K562 (cell line): ENCODE measurements at regions not wholly inside any gene's neighbourhood (a gene's known extent, or its start where the extent isn't known, plus 50 kb on each side); places are given as distances from the start of the nearest gene placed in this dataset.

ENCODE experiments used
- ATAC-seq: fragments of 200-7000 bp; cut with Tn5 transposase; 3 replicates; pipeline ENCODE4 v1.9.1; 2020; ENCODE audit warnings: moderate library complexity
- BruUV-seq: library from RNA; stranded (reverse); fragments of 400-500 nt; replicated peaks from 2 replicates; lab custom pipeline; 2021; lab: Mats Ljungman, UMichigan
- CTCF ChIA-PET: fragments of 300-600 bp; formaldehyde crosslinking; extraction: SDS; loops from one replicate; lab custom pipeline; 2021; ENCODE audit warnings: low intra/inter-chr PET ratio; lab: Yijun Ruan, JAX
- POLR2A ChIA-PET: fragments of 300-600, 350-650 bp; sonication (Branson Sonifier 250); formaldehyde crosslinking; extraction: SDS; loops from one replicate; lab custom pipeline; 2021; ENCODE audit warnings: antibody characterized with exemption, inconsistent platforms; lab: Yijun Ruan, JAX
- DNase-seq, 4 experiments: peaks; one replicate each; pipeline versions ENCODE4 v3.0.0 to v3.0.0-alpha.2; 2011 to 2018; ENCODE audit warnings: low spot score in 3 of 4, mixed read lengths in 3 of 4; ENCODE audit errors: extremely low read depth in 1 of 4
- FAIRE-seq: peaks from 2 replicates; lab custom pipeline; 2011; peaks lifted over from hg19 to GRCh38; lab: Jason Lieb, UNC
- H2AFZ ChIP-seq: 2 replicates; pipeline ENCODE4 v1.6.0; 2011; ENCODE audit warnings: low read depth, low read length, control low read depth, inconsistent platforms
- H3K27ac ChIP-seq: fragments of 200-600 bp; 3 replicates; pipeline ENCODE4 v1.8.0; 2011; ENCODE audit warnings: low read depth, mild to moderate bottlenecking, control low read depth, inconsistent platforms, low read length, moderate library complexity, mixed read lengths; ENCODE audit errors: extremely low read depth
- H3K27me3 ChIP-seq, 2 experiments: fragments of 300-600 bp in 1 of 2; 2 replicates in 1 of 2; 3 replicates in 1 of 2; pipeline versions ENCODE4 v1.6.0 to v1.8.0; 2011; ENCODE audit warnings: inconsistent platforms in 2 of 2, low read length in 2 of 2, mild to moderate bottlenecking in 1 of 2, mixed read lengths in 1 of 2, moderate library complexity in 1 of 2; ENCODE audit not compliant: control insufficient read depth in 2 of 2, insufficient read depth in 2 of 2
- H3K36me3 ChIP-seq: fragments of 300-600 bp; 3 replicates; pipeline ENCODE4 v1.8.0; 2011; ENCODE audit warnings: mild to moderate bottlenecking, low read length, inconsistent platforms; ENCODE audit not compliant: control insufficient read depth, insufficient read depth
- H3K4me1 ChIP-seq, 2 experiments: fragments of 200-600 bp in 1 of 2; replicated peaks in 1 of 2; 2 replicates in 1 of 2; 3 replicates in 1 of 2; pipeline versions ENCODE4 v1.5.1 to v1.8.0; 2011; ENCODE audit warnings: inconsistent platforms in 2 of 2, low read length in 2 of 2, mild to moderate bottlenecking in 1 of 2, mixed read lengths in 1 of 2, moderate library complexity in 1 of 2; ENCODE audit not compliant: control insufficient read depth in 2 of 2, insufficient read depth in 2 of 2
- H3K4me2 ChIP-seq: 2 replicates; pipeline ENCODE4 v1.6.1; 2011; ENCODE audit warnings: low read length, control low read depth, inconsistent platforms, mixed read lengths; ENCODE audit not compliant: insufficient read depth
- H3K4me3 ChIP-seq: fragments of 200-600 bp; sonication (generic), shearing (Covaris generic); 2 replicates; pipeline ENCODE4 v1.5.1; 2016; ENCODE audit warnings: control low read depth, inconsistent platforms
- H3K79me2 ChIP-seq: fragments of 200-600 bp; 3 replicates; pipeline ENCODE4 v1.8.0; 2011; ENCODE audit warnings: low read length, inconsistent platforms; ENCODE audit not compliant: control insufficient read depth, insufficient read depth
- H3K9ac ChIP-seq, 2 experiments: 2 replicates each; pipeline versions ENCODE4 v1.6.0 to v1.6.1; 2011; ENCODE audit warnings: low read depth in 2 of 2, low read length in 2 of 2, control low read depth in 1 of 2, inconsistent platforms in 1 of 2, mild to moderate bottlenecking in 1 of 2, mixed read lengths in 1 of 2; ENCODE audit not compliant: insufficient read depth in 1 of 2
- H3K9me1 ChIP-seq: one replicate; pipeline ENCODE4 v1.6.0; 2011; ENCODE audit warnings: inconsistent platforms, mild to moderate bottlenecking, low read length, moderate library complexity; ENCODE audit not compliant: control insufficient read depth, insufficient read depth
- H3K9me3 ChIP-seq: replicated peaks from 2 replicates; pipeline ENCODE4 v1.5.1; 2011; ENCODE audit warnings: low read depth, low read length, inconsistent platforms; ENCODE audit not compliant: control insufficient read depth, insufficient read depth
- H4K20me1 ChIP-seq: replicated peaks from 2 replicates; pipeline ENCODE4 v1.6.1; 2011; ENCODE audit warnings: low read length, inconsistent platforms, mixed read lengths; ENCODE audit not compliant: control insufficient read depth, insufficient read depth
- BCOR ChIP-seq: fragments of 450-650 bp; IDR thresholded peaks from 2 replicates; pipeline ENCODE4 v1.6.1; 2016
- CTBP1 ChIP-seq: fragments of 450-650 bp; IDR thresholded peaks from 2 replicates; pipeline ENCODE4 v1.6.1; 2016; ENCODE audit warnings: borderline replicate concordance
- HEY1 ChIP-seq: fragments of 250-450 bp; sonication (Bioruptor Pico); IDR thresholded peaks from 2 replicates; pipeline ENCODE4 v1.5.0; 2020; ENCODE audit warnings: mild to moderate bottlenecking, moderate library complexity, borderline replicate concordance
- KHSRP ChIP-seq: fragments of 450-650 bp; IDR thresholded peaks from 2 replicates; pipeline ENCODE4 v1.6.1; 2017
- LARP7 ChIP-seq: fragments of 450-650 bp; IDR thresholded peaks from 2 replicates; pipeline ENCODE4 v1.6.1; 2016
- SMARCE1 ChIP-seq: fragments of 450-650 bp; IDR thresholded peaks from 2 replicates; pipeline ENCODE4 v1.7.1; 2016; ENCODE audit warnings: mild to moderate bottlenecking
- TOE1 ChIP-seq, 2 experiments: fragments of 450-650 bp in 1 of 2; sonication (generic) in 1 of 2; formaldehyde crosslinking in 1 of 2; IDR thresholded peaks; 2 replicates each; pipeline versions ENCODE4 v1.7.1 to v1.8.0; 2016 to 2022; ENCODE audit warnings: borderline replicate concordance in 2 of 2, mild to moderate bottlenecking in 2 of 2, antibody characterized with exemption in 1 of 2, inconsistent platforms in 1 of 2, low read depth in 1 of 2, missing genetic modification reagents in 1 of 2, moderate library complexity in 1 of 2
- ZC3H11A ChIP-seq: IDR thresholded peaks from 2 replicates; pipeline ENCODE4 v1.6.1; 2012; ENCODE audit warnings: low read depth, low read length, improper control_type of control experiment
- ZZZ3 ChIP-seq: fragments of 450-650 bp; IDR thresholded peaks from 2 replicates; pipeline ENCODE4 v1.6.1; 2016; ENCODE audit warnings: antibody characterized with exemption, mild to moderate bottlenecking, moderate library complexity
- WGBS: fragments of 100-300 bp; shearing (Covaris generic); methylation state at CpG from one replicate; pipeline ENCODE4 v1.1.6; 2016; ENCODE audit warnings: low coverage, mixed read lengths; ENCODE audit not compliant: insufficient coverage; ENCODE audit errors: missing lambda C conversion rate; 5-methylcytosine and 5-hydroxymethylcytosine counted together
- in situ Hi-C: fragments of 300-500 bp; cut with MboI; formaldehyde crosslinking; loops from 4 replicates; pipeline ENCODE4 v1.15.0; 2018; ENCODE audit warnings: inconsistent platforms, mixed read lengths
- intact Hi-C: fragments of 100-400 bp; cut with micrococcal nuclease; formaldehyde crosslinking; loops from 2 replicates; pipeline ENCODE4 v1.14.2; 2022
- TF ChIP-seq, protein P1 (sequence below), 2 experiments: fragments of 250-450 bp in 1 of 2; fragments of 450-650 bp in 1 of 2; sonication (Bioruptor Pico) in 1 of 2; IDR thresholded peaks; 2 replicates each; pipeline versions ENCODE4 v1.6.1 to v1.8.0; 2016 to 2021; ENCODE audit warnings: mild to moderate bottlenecking in 2 of 2, moderate library complexity in 2 of 2, missing compliant biosample characterization in 1 of 2, missing genetic modification characterization in 1 of 2
- TF ChIP-seq, protein P2 (sequence below): sonication (generic); formaldehyde crosslinking; IDR thresholded peaks from 2 replicates; pipeline ENCODE4 v1.8.0; 2022; ENCODE audit warnings: mild to moderate bottlenecking, missing genetic modification reagents
- TF ChIP-seq, protein P3 (sequence below), 2 experiments: fragments of 450-650 bp; IDR thresholded peaks; 2 replicates each; pipeline ENCODE4 v1.6.1; 2016

DNA sequence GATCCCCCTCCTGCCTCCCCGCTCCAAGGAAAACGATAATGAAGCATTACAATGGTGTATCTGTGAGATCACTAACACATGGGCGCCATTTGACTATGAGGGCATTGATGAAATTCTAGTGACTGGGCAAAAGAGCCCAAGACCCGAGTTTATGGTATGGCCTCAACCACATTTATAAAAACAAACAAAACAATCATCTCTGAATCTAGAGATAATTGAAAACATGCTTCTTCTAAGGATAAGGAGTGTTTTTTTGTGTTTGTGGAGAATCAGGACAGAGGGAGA lies 100.9 kb upstream of the SEMA6A start:
- H2AFZ ChIP-seq = no peak overlapping the region
- H3K79me2 ChIP-seq = no peaks in the 10 kb centered on the region
- H3K27me3 ChIP-seq = no peaks in the 10 kb centered on the region
- no peaks in the 10 kb centered on the region for H3K9me3 ChIP-seq
- no TSS peak for BruUV-seq
- no peaks in the 10 kb centered on the region for H3K36me3 ChIP-seq
- no peaks in the 10 kb centered on the region for H4K20me1 ChIP-seq
- H3K27ac ChIP-seq = no peak overlapping the region
- DNase-seq (no peak), ATAC-seq (no peak), FAIRE-seq (no peak)
- H3K9me1 ChIP-seq = no peaks in the 10 kb centered on the region
- H3K4me2 ChIP-seq = no peak overlapping the region
- in situ Hi-C loops = no loop called here
- POLR2A ChIA-PET = no interaction called here
- H3K4me3 ChIP-seq = no peak overlapping the region
- no peak overlapping the region for H3K9ac ChIP-seq
- intact Hi-C loops = no loop called here
- no peaks in the 10 kb centered on the region for H3K4me1 ChIP-seq
- WGBS = 0% methylated on average over 4 of the region's 4 CpGs
- CTCF ChIA-PET = no interaction called here
- TF ChIP-seq ZZZ3 (no peak), LARP7 (no peak), ZC3H11A (no peak), KHSRP (no peak), BCOR (no peak), HEY1 (no peak), TOE1 (IDR thresholded peaks at IDR 0.05; ENCODE audit: borderline replicate concordance) (no peak), TOE1 (CRISPR knock-in tag; IDR thresholded peaks at IDR 0.05; ENCODE audit: borderline replicate concordance, low read depth) (no peak), CTBP1 (no peak), SMARCE1 (no peak)
- TF ChIP-seq, protein P1, sequence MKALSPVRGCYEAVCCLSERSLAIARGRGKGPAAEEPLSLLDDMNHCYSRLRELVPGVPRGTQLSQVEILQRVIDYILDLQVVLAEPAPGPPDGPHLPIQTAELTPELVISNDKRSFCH (CRISPR knock-in tag; IDR thresholded peaks at IDR 0.05) = no peak
- TF ChIP-seq, protein P1 (tag; IDR thresholded peaks at IDR 0.05) = no peak
- TF ChIP-seq, protein P2, sequence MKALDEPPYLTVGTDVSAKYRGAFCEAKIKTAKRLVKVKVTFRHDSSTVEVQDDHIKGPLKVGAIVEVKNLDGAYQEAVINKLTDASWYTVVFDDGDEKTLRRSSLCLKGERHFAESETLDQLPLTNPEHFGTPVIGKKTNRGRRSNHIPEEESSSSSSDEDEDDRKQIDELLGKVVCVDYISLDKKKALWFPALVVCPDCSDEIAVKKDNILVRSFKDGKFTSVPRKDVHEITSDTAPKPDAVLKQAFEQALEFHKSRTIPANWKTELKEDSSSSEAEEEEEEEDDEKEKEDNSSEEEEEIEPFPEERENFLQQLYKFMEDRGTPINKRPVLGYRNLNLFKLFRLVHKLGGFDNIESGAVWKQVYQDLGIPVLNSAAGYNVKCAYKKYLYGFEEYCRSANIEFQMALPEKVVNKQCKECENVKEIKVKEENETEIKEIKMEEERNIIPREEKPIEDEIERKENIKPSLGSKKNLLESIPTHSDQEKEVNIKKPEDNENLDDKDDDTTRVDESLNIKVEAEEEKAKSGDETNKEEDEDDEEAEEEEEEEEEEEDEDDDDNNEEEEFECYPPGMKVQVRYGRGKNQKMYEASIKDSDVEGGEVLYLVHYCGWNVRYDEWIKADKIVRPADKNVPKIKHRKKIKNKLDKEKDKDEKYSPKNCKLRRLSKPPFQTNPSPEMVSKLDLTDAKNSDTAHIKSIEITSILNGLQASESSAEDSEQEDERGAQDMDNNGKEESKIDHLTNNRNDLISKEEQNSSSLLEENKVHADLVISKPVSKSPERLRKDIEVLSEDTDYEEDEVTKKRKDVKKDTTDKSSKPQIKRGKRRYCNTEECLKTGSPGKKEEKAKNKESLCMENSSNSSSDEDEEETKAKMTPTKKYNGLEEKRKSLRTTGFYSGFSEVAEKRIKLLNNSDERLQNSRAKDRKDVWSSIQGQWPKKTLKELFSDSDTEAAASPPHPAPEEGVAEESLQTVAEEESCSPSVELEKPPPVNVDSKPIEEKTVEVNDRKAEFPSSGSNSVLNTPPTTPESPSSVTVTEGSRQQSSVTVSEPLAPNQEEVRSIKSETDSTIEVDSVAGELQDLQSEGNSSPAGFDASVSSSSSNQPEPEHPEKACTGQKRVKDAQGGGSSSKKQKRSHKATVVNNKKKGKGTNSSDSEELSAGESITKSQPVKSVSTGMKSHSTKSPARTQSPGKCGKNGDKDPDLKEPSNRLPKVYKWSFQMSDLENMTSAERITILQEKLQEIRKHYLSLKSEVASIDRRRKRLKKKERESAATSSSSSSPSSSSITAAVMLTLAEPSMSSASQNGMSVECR (CRISPR knock-in tag) = no peak
- TF ChIP-seq, protein P3, sequence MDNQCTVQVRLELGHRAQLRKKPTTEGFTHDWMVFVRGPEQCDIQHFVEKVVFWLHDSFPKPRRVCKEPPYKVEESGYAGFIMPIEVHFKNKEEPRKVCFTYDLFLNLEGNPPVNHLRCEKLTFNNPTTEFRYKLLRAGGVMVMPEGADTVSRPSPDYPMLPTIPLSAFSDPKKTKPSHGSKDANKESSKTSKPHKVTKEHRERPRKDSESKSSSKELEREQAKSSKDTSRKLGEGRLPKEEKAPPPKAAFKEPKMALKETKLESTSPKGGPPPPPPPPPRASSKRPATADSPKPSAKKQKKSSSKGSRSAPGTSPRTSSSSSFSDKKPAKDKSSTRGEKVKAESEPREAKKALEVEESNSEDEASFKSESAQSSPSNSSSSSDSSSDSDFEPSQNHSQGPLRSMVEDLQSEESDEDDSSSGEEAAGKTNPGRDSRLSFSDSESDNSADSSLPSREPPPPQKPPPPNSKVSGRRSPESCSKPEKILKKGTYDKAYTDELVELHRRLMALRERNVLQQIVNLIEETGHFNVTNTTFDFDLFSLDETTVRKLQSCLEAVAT (IDR thresholded peaks at IDR 0.05) = no peak
